ENCODE measurements at regions not wholly inside any gene's neighbourhood (a gene's known extent, or its start where the extent isn't known, plus 50 kb on each side); places are given as distances from the start of the nearest gene placed in this dataset.

DNA sequence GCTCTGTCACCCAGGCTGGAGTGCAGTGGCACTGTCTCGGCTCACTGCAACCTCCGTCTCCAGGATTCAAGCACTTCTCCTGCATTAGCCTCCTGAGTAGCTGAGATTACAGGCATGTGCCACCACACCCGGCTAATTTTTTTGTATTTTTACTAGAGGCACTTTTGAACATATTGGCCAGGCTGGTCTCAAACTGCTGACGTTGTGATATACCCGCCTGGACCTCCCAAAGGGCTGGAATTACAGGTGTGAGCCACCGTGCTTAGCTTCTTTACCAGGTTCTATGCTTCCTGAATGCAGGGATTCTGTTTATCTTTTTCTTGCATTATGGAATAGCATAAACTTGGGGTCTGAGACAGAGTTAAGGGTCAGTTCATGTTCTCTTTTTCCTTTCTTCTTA, 317.9 kb upstream of the RBFOX1 start:
- DNase-seq (ENCODE audit: low spot score), result no peak

DNA sequence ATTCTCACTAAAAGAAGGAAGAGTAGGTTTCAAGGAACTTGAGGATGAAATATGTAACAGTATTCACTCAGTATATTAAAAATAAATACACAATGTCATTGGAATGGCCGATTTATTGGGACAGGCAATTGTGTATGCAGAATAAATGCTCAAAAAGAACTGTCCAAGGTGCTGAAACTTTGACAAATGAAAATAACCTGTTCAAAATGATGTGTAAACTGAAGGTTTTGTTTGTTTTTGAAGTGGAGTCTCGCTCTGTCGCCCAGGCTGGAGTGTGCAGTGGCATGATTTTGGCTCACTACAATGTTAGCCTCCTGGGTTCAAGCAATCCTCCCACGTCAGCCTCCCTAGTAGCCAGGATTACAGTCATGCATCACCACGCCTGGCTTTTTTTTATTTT, 318.7 kb upstream of the RBFOX1 start:
- peak; percentile 12 for DNase-seq (ENCODE audit: low spot score)

DNA sequence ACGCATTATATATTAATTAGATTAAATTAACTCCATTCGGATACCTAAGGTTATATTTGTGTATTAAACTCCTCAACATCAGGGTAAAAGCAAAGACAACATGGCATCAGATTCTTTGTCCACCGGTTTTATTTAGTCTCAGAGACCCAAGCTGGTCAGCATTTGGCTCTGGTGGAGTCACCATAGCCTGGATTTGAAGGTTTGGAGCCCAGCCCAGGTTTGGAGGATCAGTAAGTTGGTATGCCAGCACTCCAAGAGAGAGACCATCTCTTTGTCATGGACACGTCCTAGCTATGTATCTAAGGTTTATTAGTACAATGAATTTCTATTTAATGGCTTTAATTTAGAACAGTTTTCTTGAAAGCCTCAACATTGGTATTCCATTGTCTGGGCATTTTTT, 328.4 kb upstream of the RBFOX1 start:
- no peak for DNase-seq (ENCODE audit: low spot score)

DNA sequence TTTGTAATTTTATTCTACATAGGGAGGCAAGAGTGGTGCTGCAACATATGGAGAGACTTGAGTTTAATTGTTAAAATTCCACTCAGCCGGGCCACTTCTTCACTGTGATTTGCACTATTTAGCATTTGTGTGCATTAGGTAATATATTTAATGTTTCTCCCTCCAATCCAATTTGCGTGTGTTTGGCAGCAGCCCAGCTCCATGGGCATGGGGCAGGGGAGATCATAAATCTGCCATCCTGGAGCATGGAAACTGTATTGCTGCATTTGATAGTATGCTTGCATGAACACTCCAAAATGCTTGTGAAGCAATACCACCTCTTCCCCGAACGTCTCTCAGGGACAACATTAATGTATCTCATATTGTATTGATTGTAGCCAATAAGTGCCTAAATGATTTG, 339.1 kb upstream of the RBFOX1 start:
- DNase-seq (ENCODE audit: low spot score), result no peak

- DNase-seq (ENCODE audit: low spot score), result no peak
Observed at GRCh38 chr16:6988846-6989245, 343.8 kb upstream of the RBFOX1 start.

DNA sequence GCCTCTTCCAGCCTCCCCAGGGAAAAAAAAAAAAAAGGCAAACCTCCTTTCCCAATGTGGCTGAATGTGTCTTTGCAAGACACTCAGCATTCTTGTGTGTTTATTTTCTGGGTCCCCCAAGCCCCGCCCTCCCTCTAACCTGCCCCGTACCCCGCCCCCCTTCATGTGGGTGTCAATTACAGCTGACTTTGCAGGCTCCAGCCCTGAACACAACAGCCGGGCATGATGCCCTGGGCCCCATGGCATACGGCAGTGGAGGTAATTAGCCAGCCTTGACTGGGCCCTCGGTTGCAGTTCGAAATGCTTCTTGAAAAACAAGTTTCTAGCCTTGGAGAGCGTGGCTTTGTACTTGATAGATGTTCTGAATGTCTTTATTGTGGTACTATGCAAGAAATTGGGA, 354.7 kb upstream of the RBFOX1 start:
- DNase-seq (ENCODE audit: low spot score), result no peak

- DNase-seq (ENCODE audit: low spot score), result no peak
Observed at GRCh38 chr16:6977291-6977690, 355.4 kb upstream of the RBFOX1 start.

- DNase-seq (ENCODE audit: low spot score), result no peak
Observed at GRCh38 chr16:6976716-6977115, 355.9 kb upstream of the RBFOX1 start.

- DNase-seq (ENCODE audit: low spot score), result no peak
Observed at GRCh38 chr16:6970171-6970857, 362.3 kb upstream of the RBFOX1 start.

GRCh38 chr16:6969594-6969993, 363.1 kb upstream of the RBFOX1 start:
- DNase-seq (ENCODE audit: low spot score), result no peak

DNA sequence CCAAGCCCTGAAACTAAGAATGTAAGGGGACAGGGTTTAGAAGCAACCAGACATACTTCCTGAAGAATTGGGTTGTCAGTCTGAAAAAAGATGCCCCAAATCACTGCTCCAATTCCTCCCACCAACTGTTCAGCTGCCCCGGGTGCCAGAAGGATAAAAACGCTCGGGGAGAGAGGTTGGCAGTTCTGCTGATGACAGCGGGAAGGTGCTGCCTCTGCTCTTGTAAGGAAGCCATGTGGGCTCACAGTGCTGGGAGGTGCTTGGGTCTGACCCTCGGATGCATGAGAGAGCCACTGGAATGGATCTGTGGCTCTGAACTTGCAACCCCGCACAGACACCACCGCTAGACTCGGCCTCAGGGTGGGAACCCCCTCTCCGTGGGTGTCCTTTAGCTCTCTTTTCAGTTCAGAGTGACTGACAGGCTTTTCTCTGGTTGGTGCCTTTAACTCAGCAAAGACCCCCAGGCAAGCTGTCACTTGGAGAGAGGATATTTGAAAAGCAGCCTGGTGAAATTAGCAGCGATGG, 364.8 kb upstream of the RBFOX1 start:
- no peak for DNase-seq (ENCODE audit: low spot score)

GRCh38 chr16:6966925-6967324, 365.7 kb upstream of the RBFOX1 start:
- no peak for DNase-seq (ENCODE audit: low spot score)

DNA sequence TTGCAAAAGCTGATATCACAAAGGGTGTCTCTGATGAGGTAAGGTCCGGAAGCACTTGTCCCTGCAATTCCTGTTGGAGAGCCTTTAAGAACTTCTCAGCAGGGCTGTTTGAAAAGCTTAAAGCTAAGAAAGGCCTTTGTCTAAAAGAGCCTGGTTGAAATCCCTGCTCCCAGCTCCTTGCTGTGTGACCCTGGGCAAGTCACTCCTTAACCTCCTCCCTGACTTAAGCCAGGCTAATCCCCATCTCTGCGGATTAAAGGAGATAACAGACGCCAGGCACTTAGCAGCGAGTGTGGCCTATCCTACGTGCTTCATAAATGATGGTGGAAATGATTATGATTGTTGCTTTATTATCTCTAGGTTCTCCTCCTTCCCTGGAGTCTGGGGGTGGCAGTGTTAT, 368.0 kb upstream of the RBFOX1 start:
- no peak for DNase-seq (ENCODE audit: low spot score)

- DNase-seq (ENCODE audit: low spot score), result no peak
Observed at GRCh38 chr16:6961704-6962103, 370.9 kb upstream of the RBFOX1 start.

- no peak for DNase-seq (ENCODE audit: low spot score)
Observed at GRCh38 chr16:6958184-6958583, 374.5 kb upstream of the RBFOX1 start.

DNA sequence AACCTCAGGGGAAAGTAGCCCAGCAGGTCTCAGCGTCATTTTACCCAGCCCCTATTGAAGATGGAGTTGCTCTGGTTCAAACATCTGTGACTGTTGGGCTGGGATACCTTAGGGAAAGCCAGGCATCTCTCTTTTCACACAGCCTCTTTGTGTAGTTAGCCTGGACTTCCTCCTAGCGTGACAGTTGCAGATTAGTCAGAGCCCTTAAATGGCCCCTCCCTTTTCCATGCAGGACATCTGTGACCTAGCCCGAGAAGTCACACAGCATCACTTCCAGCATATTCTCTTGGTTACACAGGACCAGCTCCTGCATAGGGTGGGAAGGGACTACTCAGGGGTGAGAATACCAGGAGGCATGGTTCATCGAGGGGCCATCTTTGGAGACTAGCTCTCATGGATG, 375.0 kb upstream of the RBFOX1 start:
- peak; percentile 50 for DNase-seq (ENCODE audit: low spot score)

DNA sequence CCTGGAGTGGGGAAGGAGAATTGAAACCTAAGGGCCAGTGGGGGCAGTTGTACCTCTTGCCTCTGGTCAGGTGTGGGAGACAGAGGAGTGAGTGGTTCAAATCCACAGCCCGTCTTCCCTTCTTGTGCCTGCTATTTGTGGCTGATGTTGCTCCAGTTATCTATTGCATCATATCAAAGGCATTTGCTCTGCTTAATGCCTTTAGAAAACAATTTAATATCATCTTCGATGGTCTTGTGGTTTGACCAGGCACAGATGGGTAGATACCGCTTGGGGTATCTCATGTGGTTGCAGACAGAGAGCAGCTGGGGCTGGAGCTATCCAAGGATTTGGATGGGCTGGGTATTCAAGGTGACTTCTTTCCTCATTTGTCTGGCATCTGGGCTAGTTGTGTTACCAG, 376.1 kb upstream of the RBFOX1 start:
- DNase-seq (ENCODE audit: low spot score), result no peak

- DNase-seq (ENCODE audit: low spot score), result no peak
Observed at GRCh38 chr16:6955303-6955702, 377.3 kb upstream of the RBFOX1 start.

GRCh38 chr16:6949240-6949639, 383.4 kb upstream of the RBFOX1 start:
- DNase-seq (ENCODE audit: low spot score), result no peak

DNA sequence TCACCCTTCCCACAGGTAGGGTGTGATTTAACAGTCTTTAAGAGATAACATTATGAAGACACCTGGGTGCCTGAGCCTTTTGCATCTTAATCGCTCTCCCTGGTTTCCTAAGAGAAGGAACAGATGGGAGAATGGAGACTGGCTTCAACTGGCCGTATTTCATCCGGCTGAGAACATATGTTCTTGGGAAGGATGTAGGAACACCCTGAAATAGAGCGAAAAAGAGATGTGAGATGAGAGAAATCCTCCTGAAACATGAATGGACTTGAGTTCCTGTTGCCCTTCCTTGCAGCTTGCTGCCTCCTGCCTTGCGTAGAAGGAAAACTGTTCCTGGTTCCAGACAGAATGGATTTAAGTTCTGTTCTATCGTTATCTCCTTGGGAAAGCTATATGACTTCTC, 385.4 kb upstream of the RBFOX1 start:
- DNase-seq (ENCODE audit: low spot score), result no peak

DNA sequence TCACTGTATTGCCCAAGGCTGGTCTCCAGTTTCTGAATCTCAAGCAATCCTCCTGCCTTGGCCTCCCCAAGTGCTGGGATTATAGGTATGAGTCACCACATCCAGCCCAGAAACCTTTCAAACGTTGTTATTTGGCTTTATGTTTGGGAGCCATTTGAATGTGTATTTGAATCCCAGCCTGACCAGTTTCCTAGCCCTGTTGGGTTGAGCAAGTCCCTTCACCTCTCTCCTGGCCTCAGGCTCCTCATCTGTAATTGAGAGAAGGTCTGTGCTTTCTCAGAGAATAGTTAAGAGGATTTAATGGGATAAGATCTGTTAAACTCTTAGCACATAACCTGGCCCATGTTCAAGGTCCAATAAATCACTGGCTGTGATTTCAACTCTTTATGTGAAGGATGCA, 385.8 kb upstream of the RBFOX1 start:
- DNase-seq (ENCODE audit: low spot score), result no peak

- no peak for DNase-seq (ENCODE audit: low spot score)
Observed at GRCh38 chr16:6946106-6946505, 386.5 kb upstream of the RBFOX1 start.

DNA sequence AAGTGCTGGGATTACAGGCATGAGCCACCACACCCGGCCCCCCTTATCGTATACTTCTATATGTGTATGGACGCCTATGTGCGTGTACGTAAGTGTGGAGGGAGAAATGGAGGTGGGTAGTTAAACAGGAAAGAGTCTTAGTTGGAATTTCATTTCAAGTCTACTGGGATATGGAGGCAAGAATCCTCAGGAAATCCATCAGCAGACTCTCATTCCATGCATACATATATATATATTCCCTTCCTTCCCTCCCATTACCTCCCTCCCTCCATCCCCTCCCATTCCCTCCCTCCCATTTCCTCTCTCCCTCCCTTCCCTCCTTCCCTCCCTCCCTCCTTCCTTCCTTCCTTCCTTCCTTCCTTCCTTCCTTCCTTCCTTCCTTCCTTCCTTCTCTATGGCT, 391.7 kb upstream of the RBFOX1 start:
- DNase-seq (ENCODE audit: low spot score), result no peak

DNA sequence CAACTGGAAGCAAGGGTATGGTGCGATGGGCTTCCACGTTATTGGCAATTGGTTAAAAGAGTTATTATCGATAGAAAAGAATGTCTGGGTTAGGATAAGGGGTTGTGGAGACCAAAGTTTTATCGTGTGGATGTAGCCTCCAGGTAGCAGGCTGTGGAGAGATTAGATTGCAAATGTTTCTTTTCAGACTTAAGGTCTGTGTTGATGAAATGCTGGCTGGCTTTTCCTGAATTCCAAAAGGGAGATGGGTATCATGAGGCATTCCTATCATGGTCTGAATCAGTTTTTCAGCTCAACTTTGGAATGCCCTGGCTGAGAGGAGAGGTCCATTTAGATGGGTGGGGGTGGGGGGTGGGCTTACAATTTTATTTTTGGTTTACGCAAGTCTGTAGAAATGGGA, 395.0 kb upstream of the RBFOX1 start:
- DNase-seq (ENCODE audit: low spot score), result no peak

All from kidney tubule cell (primary cell).